K562 (cell line): ENCODE measurements at regions not wholly inside any gene's neighbourhood (a gene's known extent, or its start where the extent isn't known, plus 50 kb on each side); places are given as distances from the start of the nearest gene placed in this dataset.

Experiments used
- ATF7 ChIP-seq: fragments of 450-650 bp; IDR thresholded peaks from 2 replicates; pipeline ENCODE4 v1.7.1; 2014; ENCODE audit warnings: mild to moderate bottlenecking, moderate library complexity
- CHD4 ChIP-seq: fragments of 200-600 bp; sonication (generic); IDR thresholded peaks from 3 replicates; pipeline ENCODE4 v1.6.1; 2012; ENCODE audit warnings: low read depth, mild to moderate bottlenecking, mixed read lengths, low read length, inconsistent platforms; ENCODE audit not compliant: insufficient read depth, insufficient replicate concordance, poor library complexity, severe bottlenecking
- CREB1 ChIP-seq, 2 experiments: sonication (generic) in 1 of 2; formaldehyde crosslinking in 1 of 2; IDR thresholded peaks; 2 replicates each; pipeline versions ENCODE4 v1.6.1 to v1.8.0; 2012 to 2022; ENCODE audit warnings: inconsistent platforms in 1 of 2, mild to moderate bottlenecking in 1 of 2, missing genetic modification reagents in 1 of 2, moderate library complexity in 1 of 2
- CREB3L1 ChIP-seq: fragments of 450-650 bp; IDR thresholded peaks from 2 replicates; pipeline ENCODE4 v1.6.1; 2014; ENCODE audit warnings: low read depth, mild to moderate bottlenecking, moderate library complexity, borderline replicate concordance
- GABPB2 ChIP-seq: fragments of 250-450 bp; sonication (Bioruptor Pico); conservative IDR thresholded peaks from 2 replicates; pipeline ENCODE4 v1.5.1; 2021; ENCODE audit warnings: mild to moderate bottlenecking
- HES1 ChIP-seq: fragments of 450-650 bp; IDR thresholded peaks from 2 replicates; pipeline ENCODE4 v1.6.1; 2016; ENCODE audit warnings: low read depth, mild to moderate bottlenecking, moderate library complexity
- HEY1 ChIP-seq: fragments of 250-450 bp; sonication (Bioruptor Pico); IDR thresholded peaks from 2 replicates; pipeline ENCODE4 v1.5.0; 2020; ENCODE audit warnings: mild to moderate bottlenecking, moderate library complexity, borderline replicate concordance
- IRF1 ChIP-seq: sonication (generic); formaldehyde crosslinking; IDR thresholded peaks from 2 replicates; pipeline ENCODE4 v1.8.0; 2022; ENCODE audit warnings: missing genetic modification reagents, mild to moderate bottlenecking, borderline replicate concordance
- IRF9 ChIP-seq: fragments of 450-650 bp; IDR thresholded peaks from 2 replicates; pipeline ENCODE4 v1.6.1; 2016; ENCODE audit warnings: missing biosample characterization, missing genetic modification characterization
- MECOM ChIP-seq: fragments of 250-450 bp; sonication (Bioruptor Pico); IDR thresholded peaks from 2 replicates; pipeline ENCODE4 v1.8.0; 2022; ENCODE audit warnings: inconsistent platforms
- MEF2A ChIP-seq: IDR thresholded peaks from 2 replicates; pipeline ENCODE4 v1.6.1; 2011; ENCODE audit warnings: low read depth, mild to moderate bottlenecking, low read length, moderate library complexity; ENCODE audit not compliant: control insufficient read depth
- NBN ChIP-seq: fragments of 450-650 bp; IDR thresholded peaks from 2 replicates; pipeline ENCODE4 v1.6.1; 2016; ENCODE audit warnings: low read depth, mild to moderate bottlenecking
- POLR2AphosphoS5 ChIP-seq: IDR thresholded peaks from 2 replicates; pipeline ENCODE4 v1.6.1; 2011; ENCODE audit warnings: mild to moderate bottlenecking, low read depth, low read length, moderate library complexity; ENCODE audit not compliant: control insufficient read depth, insufficient read depth
- SOX6 ChIP-seq: fragments of 450-650 bp; IDR thresholded peaks from 2 replicates; pipeline ENCODE4 v1.6.1; 2014; ENCODE audit warnings: mild to moderate bottlenecking
- SP1 ChIP-seq: sonication (generic); formaldehyde crosslinking; IDR thresholded peaks from 2 replicates; pipeline ENCODE4 v1.8.1; 2022; ENCODE audit warnings: mild to moderate bottlenecking, missing genetic modification reagents
- SP2 ChIP-seq: IDR thresholded peaks from 2 replicates; pipeline ENCODE4 v1.6.1; 2011; ENCODE audit warnings: mild to moderate bottlenecking, low read depth, low read length, moderate library complexity; ENCODE audit not compliant: poor library complexity, severe bottlenecking; ENCODE audit errors: extremely low read depth
- SRSF9 ChIP-seq: fragments of 200-400 bp; formaldehyde crosslinking; IDR thresholded peaks from 2 replicates; pipeline ENCODE4 v1.6.1; 2017; ENCODE audit warnings: low read depth, low read length, borderline replicate concordance
- TAF7 ChIP-seq: fragments of 450-650 bp; IDR thresholded peaks from 2 replicates; pipeline ENCODE4 v1.6.1; 2016; ENCODE audit warnings: missing genetic modification characterization, missing compliant biosample characterization
- ZKSCAN1 ChIP-seq: fragments of 150-350 bp; IDR thresholded peaks from 2 replicates; pipeline ENCODE4 v1.6.1; 2016; ENCODE audit warnings: low read depth, low read length
- ZNF655 ChIP-seq: fragments of 250-450 bp; sonication (Bioruptor Pico); IDR thresholded peaks from 2 replicates; pipeline ENCODE4 v1.5.0; 2021

GRCh38 chr6:146883640-146884531 is 285.1 kb downstream of the ADGB start (continued):
- no peak for TF ChIP-seq IRF1 (CRISPR knock-in tag)
- 0 out of 2 replicates have a peak, but pooled peaks have one; percentile 47 for TF ChIP-seq SP1 (CRISPR knock-in tag)
- no peak for TF ChIP-seq IRF9 (tag)
- TF ChIP-seq ZKSCAN1: no peak
- TF ChIP-seq NBN: peak; percentile 33; the same call in 1 of the 2 replicates
- no peak for TF ChIP-seq GABPB2 (CRISPR knock-in tag)
- TF ChIP-seq CREB3L1: no peak
- no peak for TF ChIP-seq CREB1 (IDR thresholded peaks at IDR 0.05)
- no peak for TF ChIP-seq CREB1 (CRISPR knock-in tag; IDR thresholded peaks at IDR 0.05)
- peak; percentile 63; the same call in 1 of the 2 replicates for TF ChIP-seq POLR2AphosphoS5
- 0 out of 2 replicates have a peak, but pooled peaks have one; percentile 11 for TF ChIP-seq ZNF655 (CRISPR knock-in tag)
- TF ChIP-seq ATF7: peak; percentile 61; the same call in 1 of the 2 replicates
- no peak for TF ChIP-seq SRSF9
- no peak for TF ChIP-seq SP2
- 0 out of 2 replicates have a peak, but pooled peaks have one; percentile 14 for TF ChIP-seq HEY1 (CRISPR knock-in tag)
- 0 out of 2 replicates have a peak, but pooled peaks have one; percentile 17 for TF ChIP-seq MECOM (CRISPR knock-in tag)
- TF ChIP-seq SOX6: peak; percentile 57; the same call in 1 of the 2 replicates
- TF ChIP-seq CHD4: no peak
- TF ChIP-seq MEF2A: no peak
- no peak for TF ChIP-seq TAF7 (tag)
- no peak for TF ChIP-seq HES1
